Neural cell (in vitro differentiated cells): ENCODE measurements at regions not wholly inside any gene's neighbourhood (a gene's known extent, or its start where the extent isn't known, plus 50 kb on each side); places are given as distances from the start of the nearest gene placed in this dataset.

Source experiments
- H2AFZ ChIP-seq: fragments of 200-600, 300-800 bp; sonication (generic), shearing (Covaris generic); 2 replicates; pipeline ENCODE4 v1.6.0; 2014; ENCODE audit warnings: low read depth, mild to moderate bottlenecking, antibody characterized with exemption, low read length, moderate library complexity
- H3F3A ChIP-seq: fragments of 200-600 bp; shearing (Covaris generic); 2 replicates; pipeline ENCODE4 v1.6.1; 2016; ENCODE audit warnings: mild to moderate bottlenecking, moderate library complexity, mixed read lengths, antibody characterized with exemption, low read length; ENCODE audit not compliant: insufficient read depth, poor library complexity, severe bottlenecking
- H3K27ac ChIP-seq: fragments of 200-600, 300-800 bp; sonication (generic), shearing (Covaris generic); 2 replicates; pipeline ENCODE4 v1.5.1; 2014; ENCODE audit warnings: mild to moderate bottlenecking, low read length, moderate library complexity
- H3K27me3 ChIP-seq: fragments of 300-800, 200-600 bp; sonication (generic), shearing (Covaris generic); 2 replicates; pipeline ENCODE4 v1.6.0; 2014; ENCODE audit warnings: mild to moderate bottlenecking, low read depth, low read length, moderate library complexity; ENCODE audit not compliant: insufficient read depth
- H3K36me3 ChIP-seq: fragments of 300-800, 200-600 bp; sonication (generic), shearing (Covaris generic); 2 replicates; pipeline ENCODE4 v1.5.1; 2014; ENCODE audit warnings: mild to moderate bottlenecking, antibody characterized with exemption, low read length, moderate library complexity; ENCODE audit not compliant: insufficient read depth
- H3K4me2 ChIP-seq: fragments of 300-800, 200-600 bp; sonication (generic), shearing (Covaris generic); 2 replicates; pipeline ENCODE4 v1.6.0; 2014; ENCODE audit warnings: mild to moderate bottlenecking, low read length
- H3K4me3 ChIP-seq: fragments of 300-800, 200-600 bp; sonication (generic), shearing (Covaris generic); 2 replicates; pipeline ENCODE4 v1.5.1; 2014; ENCODE audit warnings: mild to moderate bottlenecking, low read length, moderate library complexity
- H3K79me2 ChIP-seq: fragments of 200-600 bp; shearing (Covaris generic); replicated peaks from 2 replicates; pipeline ENCODE4 v1.6.0; 2014; ENCODE audit warnings: mild to moderate bottlenecking, low read length, moderate library complexity; ENCODE audit not compliant: insufficient read depth
- H3K9ac ChIP-seq: fragments of 300-800, 200-600 bp; sonication (generic), shearing (Covaris generic); 2 replicates; pipeline ENCODE4 v1.6.1; 2016; ENCODE audit warnings: mild to moderate bottlenecking, low read length, mixed read lengths
- H3K9me2 ChIP-seq: fragments of 200-600 bp; shearing (Covaris generic); 2 replicates; pipeline ENCODE4 v1.6.1; 2016; ENCODE audit warnings: mild to moderate bottlenecking, low read length, mixed read lengths; ENCODE audit not compliant: insufficient read depth
- H3K9me3 ChIP-seq: fragments of 200-600, 300-800 bp; sonication (generic), shearing (Covaris generic); 2 replicates; pipeline ENCODE4 v1.6.1; 2016; ENCODE audit warnings: mild to moderate bottlenecking, mixed run types, low read length, moderate library complexity, mixed read lengths
- H4K20me1 ChIP-seq: fragments of 200-600 bp; shearing (Covaris generic); 2 replicates; pipeline ENCODE4 v1.6.1; 2016; ENCODE audit warnings: mild to moderate bottlenecking, mixed run types; ENCODE audit not compliant: insufficient read depth
- CTCF ChIP-seq: fragments of 450-650 bp; IDR thresholded peaks from 2 replicates; pipeline ENCODE4 v1.5.1; 2014; ENCODE audit warnings: antibody characterized with exemption, mild to moderate bottlenecking, moderate library complexity; ENCODE audit not compliant: poor library complexity, severe bottlenecking
- EP300 ChIP-seq: fragments of 450-650 bp; conservative IDR thresholded peaks from 2 replicates; pipeline ENCODE4 v1.6.1; 2014; ENCODE audit warnings: antibody characterized with exemption, mild to moderate bottlenecking, moderate library complexity; ENCODE audit not compliant: poor library complexity, severe bottlenecking
- EZH2 ChIP-seq: fragments of 200-600, 300-800 bp; shearing (Covaris generic), sonication (generic); IDR thresholded peaks from 2 replicates; pipeline ENCODE4 v1.6.1; 2014; ENCODE audit warnings: antibody characterized with exemption, low read length, borderline replicate concordance, mild to moderate bottlenecking; ENCODE audit not compliant: insufficient read depth, poor library complexity, severe bottlenecking
- MXI1 ChIP-seq: fragments of 450-650 bp; conservative IDR thresholded peaks from 2 replicates; pipeline ENCODE4 v1.6.1; 2014; ENCODE audit warnings: antibody characterized with exemption, mild to moderate bottlenecking; ENCODE audit not compliant: poor library complexity, severe bottlenecking
- POLR2AphosphoS5 ChIP-seq: IDR thresholded peaks from 2 replicates; pipeline ENCODE4 v1.6.1; 2012
- RAD21 ChIP-seq: fragments of 450-650 bp; conservative IDR thresholded peaks from 2 replicates; pipeline ENCODE4 v1.6.1; 2014; ENCODE audit warnings: antibody characterized with exemption, mild to moderate bottlenecking, moderate library complexity
- REST ChIP-seq: IDR thresholded peaks from 2 replicates; pipeline ENCODE4 v1.6.1; 2012; ENCODE audit warnings: borderline replicate concordance
- SMC3 ChIP-seq: fragments of 450-650 bp; conservative IDR thresholded peaks from 2 replicates; pipeline ENCODE4 v1.6.1; 2014; ENCODE audit warnings: antibody characterized with exemption, mild to moderate bottlenecking, moderate library complexity; ENCODE audit not compliant: poor library complexity
- TAF1 ChIP-seq: IDR thresholded peaks from 2 replicates; pipeline ENCODE4 v1.6.1; 2012; ENCODE audit warnings: low read depth

DNA sequence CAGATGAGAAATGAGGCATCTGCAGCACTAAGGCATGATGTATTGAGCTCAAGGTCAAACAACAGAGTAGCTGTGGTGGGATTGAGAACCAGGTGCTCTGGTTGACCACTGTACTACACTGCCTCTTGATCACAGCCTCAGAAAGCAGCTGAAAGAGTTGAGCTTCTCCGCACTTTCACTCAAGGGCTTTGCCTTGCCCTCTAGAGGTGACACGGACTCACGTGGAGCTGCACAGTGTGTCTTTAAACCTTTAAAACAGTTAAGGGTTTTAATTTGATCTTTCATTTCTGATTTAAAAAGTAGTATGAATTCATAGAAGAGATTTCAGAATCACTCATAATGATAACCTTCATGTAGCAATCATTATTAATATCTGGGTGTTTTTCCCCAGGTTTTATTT, 132.5 kb downstream of the RWDD3 start:
- no peak overlapping the region for H3K9ac ChIP-seq
- H3K9me2 ChIP-seq: no peaks in the 10 kb centered on the region
- H3K27ac ChIP-seq: no peak overlapping the region
- peaks cover 4% of the 10 kb centered on the region for H3K27me3 ChIP-seq
- H3K4me3 ChIP-seq: no peak overlapping the region
- no peaks in the 10 kb centered on the region for H3K9me3 ChIP-seq
- H3K79me2 ChIP-seq: no peaks in the 10 kb centered on the region
- no peak overlapping the region for H2AFZ ChIP-seq
- no peaks in the 10 kb centered on the region for H4K20me1 ChIP-seq
- H3K4me2 ChIP-seq: no peak overlapping the region
- no peaks in the 10 kb centered on the region for H3F3A ChIP-seq
- no peaks in the 10 kb centered on the region for H3K36me3 ChIP-seq
- TF ChIP-seq CTCF (no peak), MXI1 (no peak), SMC3 (no peak), EP300 (no peak), TAF1 (no peak), REST (no peak)

GRCh38 chr1:95368178-95368577, 134.2 kb downstream of the RWDD3 start:
- no peak overlapping the region for H2AFZ ChIP-seq
- no peak overlapping the region for H3K4me3 ChIP-seq
- H3K9me2 ChIP-seq: no peaks in the 10 kb centered on the region
- peaks cover 4% of the 10 kb centered on the region for H3K27me3 ChIP-seq
- H3K36me3 ChIP-seq: no peaks in the 10 kb centered on the region
- TF ChIP-seq SMC3 (no peak), CTCF (no peak), RAD21 (no peak), EZH2 (no peak), EP300 (no peak), TAF1 (no peak), REST (no peak), MXI1 (no peak), POLR2AphosphoS5 (no peak)
- no peaks in the 10 kb centered on the region for H3K9me3 ChIP-seq
- no peaks in the 10 kb centered on the region for H3F3A ChIP-seq
- H3K4me2 ChIP-seq: no peak overlapping the region
- H4K20me1 ChIP-seq: no peaks in the 10 kb centered on the region
- no peak overlapping the region for H3K9ac ChIP-seq
- no peaks in the 10 kb centered on the region for H3K79me2 ChIP-seq
- no peak overlapping the region for H3K27ac ChIP-seq
